ENCODE measurements at regions not wholly inside any gene's neighbourhood (a gene's known extent, or its start where the extent isn't known, plus 50 kb on each side); places are given as distances from the start of the nearest gene placed in this dataset.
A peak's percentile ranks its signal among the peaks of the same experiment; 100 is the strongest.

- DNase-seq = peak; percentile 52
Measured at GRCh38 chr11:112470355-112470754, 209.7 kb upstream of the PLET1 start.

- DNase-seq = no peak
Measured at GRCh38 chr11:112471731-112472130, 211.1 kb upstream of the PLET1 start.

GRCh38 chr11:112477152-112477551, 216.5 kb upstream of the PLET1 start:
- DNase-seq = no peak

GRCh38 chr11:112477581-112478317, 217.1 kb upstream of the PLET1 start:
- DNase-seq = no peak

- DNase-seq = no peak
Measured at GRCh38 chr11:112478806-112479205, 218.1 kb upstream of the PLET1 start.

- DNase-seq = no peak
Measured at GRCh38 chr11:112481431-112481830, 220.8 kb upstream of the PLET1 start.

GRCh38 chr11:112481893-112482292, 221.2 kb upstream of the PLET1 start:
- DNase-seq = no peak

GRCh38 chr11:112485280-112485679, 224.6 kb upstream of the PLET1 start:
- no peak for DNase-seq

- no peak for DNase-seq
Measured at GRCh38 chr11:112497826-112498225, 237.2 kb upstream of the PLET1 start.

- DNase-seq = peak; percentile 55
Measured at GRCh38 chr11:112498701-112499100, 238.0 kb upstream of the PLET1 start.

GRCh38 chr11:112499153-112499880, 238.7 kb upstream of the PLET1 start:
- no peak for DNase-seq

GRCh38 chr11:112499881-112500204, 239.2 kb upstream of the PLET1 start:
- DNase-seq = no peak

- DNase-seq = peak; percentile 48
Measured at GRCh38 chr11:112503410-112503809, 242.8 kb upstream of the PLET1 start.

GRCh38 chr11:112504056-112504455, 243.4 kb upstream of the PLET1 start:
- DNase-seq = peak; percentile 74

- DNase-seq = no peak
Measured at GRCh38 chr11:112506852-112507251, 246.2 kb upstream of the PLET1 start.

- DNase-seq = peak; percentile 62
Measured at GRCh38 chr11:112507281-112507680, 246.6 kb upstream of the PLET1 start.

GRCh38 chr11:112508750-112509149, 248.1 kb upstream of the PLET1 start:
- no peak for DNase-seq

GRCh38 chr11:112509300-112509699, 248.6 kb upstream of the PLET1 start:
- no peak for DNase-seq

- DNase-seq = no peak
Measured at GRCh38 chr11:112511271-112511670, 250.6 kb upstream of the PLET1 start.

- no peak for DNase-seq
Measured at GRCh38 chr11:112511911-112512310, 251.3 kb upstream of the PLET1 start.

GRCh38 chr11:112513417-112513816, 252.8 kb upstream of the PLET1 start:
- no peak for DNase-seq

- no peak for DNase-seq
Measured at GRCh38 chr11:112514011-112514740, 253.5 kb upstream of the PLET1 start.

GRCh38 chr11:112516261-112516660, 255.6 kb upstream of the PLET1 start:
- peak; percentile 46 for DNase-seq

- DNase-seq = no peak
Measured at GRCh38 chr11:112516755-112517154, 256.1 kb upstream of the PLET1 start.
